ENCODE measurements at regions not wholly inside any gene's neighbourhood (a gene's known extent, or its start where the extent isn't known, plus 50 kb on each side); places are given as distances from the start of the nearest gene placed in this dataset.

GRCh38 chr4:137212601-137213000 lies 319.7 kb downstream of the PCDH18 start:
- Histone ChIP-seq H3K14ac (replicated peaks; ENCODE audit: low read depth, low read length) (no peak overlapping the region), H4K8ac (ENCODE audit: low read depth in 2 of 2, low read length in 2 of 2) (no peak overlapping the region), H3K9me3 (ENCODE audit: control insufficient read depth, insufficient read depth, low read length) (no peaks in the 10 kb centered on the region), H3K4ac (ENCODE audit: low read depth, low read length) (no peak overlapping the region), H3K4me1 (ENCODE audit: control insufficient read depth, insufficient read depth, low read length) (no peaks in the 10 kb centered on the region), H2BK20ac (ENCODE audit: low read depth, low read length) (no peak overlapping the region), H2BK120ac (ENCODE audit: low read depth, low read length) (no peak overlapping the region), H3K56ac (ENCODE audit: extremely low read depth, insufficient read depth, low read length) (no peak overlapping the region), H2AFZ (replicated peaks; ENCODE audit: low read length, poor library complexity) (no peak overlapping the region), H3K36me3 (ENCODE audit: control insufficient read depth, insufficient read depth, low read length) (no peaks in the 10 kb centered on the region), H4K20me1 (ENCODE audit: insufficient read depth, low read length) (no peaks in the 10 kb centered on the region), H2AK9ac (replicated peaks; ENCODE audit: low read depth, low read length, poor library complexity) (no peak overlapping the region), H3K9ac (ENCODE audit: low read depth, low read length) (no peak overlapping the region), H3K18ac (ENCODE audit: low read depth, low read length) (no peak overlapping the region; the same call in 1 of the 2 replicates), H3K4me2 (ENCODE audit: low read depth, low read length) (no peak overlapping the region), H3K79me1 (ENCODE audit: low read depth in 1 of 2, low read length in 2 of 2) (no peaks in the 10 kb centered on the region), H3K27me3 (ENCODE audit: control insufficient read depth, insufficient read depth, low read length) (no peaks in the 10 kb centered on the region), H2BK15ac (ENCODE audit: low read depth, low read length) (no peak overlapping the region), H2AK5ac (ENCODE audit: low read depth, low read length) (no peak overlapping the region), H2BK5ac (ENCODE audit: low read depth, low read length, poor library complexity, severe bottlenecking) (no peak overlapping the region), H3K23ac (ENCODE audit: low read depth, low read length) (no peak overlapping the region), H3K27ac (ENCODE audit: insufficient read depth, low read length) (no peak overlapping the region), H3K9me1 (ENCODE audit: insufficient read depth, low read length) (no peaks in the 10 kb centered on the region; the same call in 1 of the 2 replicates), H3K4me3 (ENCODE audit: insufficient read depth, low read depth, low read length) (no peak overlapping the region), H4K91ac (ENCODE audit: insufficient read depth, low read depth, low read length) (no peak overlapping the region), H4K5ac (ENCODE audit: low read depth, low read length) (no peak overlapping the region)
- dilution Hi-C loops (cut with HindIII; ENCODE audit: low sequenced_read_pairs, unreplicated experiment) (no loop called here), intact Hi-C loops (cut with micrococcal nuclease) (loop anchor here (10.0 kb wide), 1 partner anchor 338 kb away; no protein-coding TSS in a partner anchor), in situ Hi-C loops (cut with MboI; ENCODE audit: low sequenced_read_pairs) (no loop called here)
- DNase-seq (no peak), ATAC-seq (ENCODE audit: low read depth) (no peak)
- ChIA-PET POLR2A (ENCODE audit: unreplicated experiment) (no interaction called here), CTCF (no interaction called here)
- no peak for TF ChIP-seq FOS (IDR thresholded peaks at IDR 0.05; ENCODE audit: low read depth, low read length)
- no peak for TF ChIP-seq MAZ (IDR thresholded peaks at IDR 0.05; ENCODE audit: borderline replicate concordance, low read depth, low read length)
- no peak for TF ChIP-seq RAD21 (IDR thresholded peaks at IDR 0.05; ENCODE audit: low read length)
- no peak for TF ChIP-seq NFE2L2 (IDR thresholded peaks at IDR 0.05; ENCODE audit: low read depth, low read length)
- TF ChIP-seq ELK1 (IDR thresholded peaks at IDR 0.05; ENCODE audit: borderline replicate concordance, low read depth, low read length): no peak
- no peak for TF ChIP-seq SMC3 (IDR thresholded peaks at IDR 0.05; ENCODE audit: low read depth, low read length)
- TF ChIP-seq, protein P1, sequence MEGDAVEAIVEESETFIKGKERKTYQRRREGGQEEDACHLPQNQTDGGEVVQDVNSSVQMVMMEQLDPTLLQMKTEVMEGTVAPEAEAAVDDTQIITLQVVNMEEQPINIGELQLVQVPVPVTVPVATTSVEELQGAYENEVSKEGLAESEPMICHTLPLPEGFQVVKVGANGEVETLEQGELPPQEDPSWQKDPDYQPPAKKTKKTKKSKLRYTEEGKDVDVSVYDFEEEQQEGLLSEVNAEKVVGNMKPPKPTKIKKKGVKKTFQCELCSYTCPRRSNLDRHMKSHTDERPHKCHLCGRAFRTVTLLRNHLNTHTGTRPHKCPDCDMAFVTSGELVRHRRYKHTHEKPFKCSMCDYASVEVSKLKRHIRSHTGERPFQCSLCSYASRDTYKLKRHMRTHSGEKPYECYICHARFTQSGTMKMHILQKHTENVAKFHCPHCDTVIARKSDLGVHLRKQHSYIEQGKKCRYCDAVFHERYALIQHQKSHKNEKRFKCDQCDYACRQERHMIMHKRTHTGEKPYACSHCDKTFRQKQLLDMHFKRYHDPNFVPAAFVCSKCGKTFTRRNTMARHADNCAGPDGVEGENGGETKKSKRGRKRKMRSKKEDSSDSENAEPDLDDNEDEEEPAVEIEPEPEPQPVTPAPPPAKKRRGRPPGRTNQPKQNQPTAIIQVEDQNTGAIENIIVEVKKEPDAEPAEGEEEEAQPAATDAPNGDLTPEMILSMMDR (conservative IDR thresholded peaks at IDR 0.05; ENCODE audit: low read depth, low read length): no peak
- no peak for TF ChIP-seq CHD1 (IDR thresholded peaks at IDR 0.05; ENCODE audit: low read depth, low read length)
- no peak for TF ChIP-seq CEBPB (IDR thresholded peaks at IDR 0.05; ENCODE audit: low read depth, low read length)
- TF ChIP-seq POLR2A (IDR thresholded peaks at IDR 0.05; ENCODE audit: low read depth, low read length): no peak
- no peak for TF ChIP-seq RCOR1 (IDR thresholded peaks at IDR 0.05; ENCODE audit: insufficient replicate concordance, low read length)
- no peak for TF ChIP-seq MAFK (IDR thresholded peaks at IDR 0.05; ENCODE audit: low read depth, low read length)
- no peak for TF ChIP-seq MXI1 (IDR thresholded peaks at IDR 0.05; ENCODE audit: borderline replicate concordance, low read depth, low read length)
- no peak for TF ChIP-seq BHLHE40 (IDR thresholded peaks at IDR 0.05; ENCODE audit: low read depth, low read length)
- no peak for TF ChIP-seq RFX5 (IDR thresholded peaks at IDR 0.05; ENCODE audit: low read depth, low read length)
- no peak for TF ChIP-seq USF2 (IDR thresholded peaks at IDR 0.05; ENCODE audit: low read depth, low read length)
- BruUV-seq (replicated peaks): no TSS peak

Measured in IMR-90 (cell line).